ENCODE measurements at regions not wholly inside any gene's neighbourhood (a gene's known extent, or its start where the extent isn't known, plus 50 kb on each side); places are given as distances from the start of the nearest gene placed in this dataset.
A peak's percentile ranks its signal among the peaks of the same experiment; 100 is the strongest.

DNA sequence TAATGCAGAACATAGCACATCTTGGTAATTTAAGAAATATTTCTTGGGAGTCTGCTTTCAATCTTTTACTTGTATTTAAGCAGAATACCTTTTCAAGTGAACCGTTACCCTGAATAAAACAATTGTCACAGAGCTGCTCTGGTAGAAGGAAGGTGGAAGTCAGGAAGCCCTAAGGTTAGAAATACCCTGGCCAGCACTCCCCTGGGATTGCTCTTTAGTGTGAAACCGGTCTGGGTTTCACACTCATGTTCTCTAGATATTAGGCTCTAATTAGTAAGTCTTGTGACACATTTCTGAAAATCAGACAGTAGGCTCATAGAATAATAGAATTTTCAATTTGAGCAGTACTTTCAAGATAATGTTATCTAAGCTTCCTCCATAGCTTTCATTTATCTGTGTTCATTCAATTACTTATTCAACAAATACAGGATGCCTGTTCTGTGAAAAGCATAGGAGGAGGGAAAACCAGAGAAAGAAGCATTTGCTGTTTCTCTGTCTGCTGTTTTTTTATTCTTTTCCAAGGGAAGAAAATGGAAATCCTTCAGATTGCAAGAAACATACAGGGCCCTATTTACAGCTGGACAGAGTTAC, 825.5 kb downstream of the TLR4 start (continued):
- TF ChIP-seq, protein P1, sequence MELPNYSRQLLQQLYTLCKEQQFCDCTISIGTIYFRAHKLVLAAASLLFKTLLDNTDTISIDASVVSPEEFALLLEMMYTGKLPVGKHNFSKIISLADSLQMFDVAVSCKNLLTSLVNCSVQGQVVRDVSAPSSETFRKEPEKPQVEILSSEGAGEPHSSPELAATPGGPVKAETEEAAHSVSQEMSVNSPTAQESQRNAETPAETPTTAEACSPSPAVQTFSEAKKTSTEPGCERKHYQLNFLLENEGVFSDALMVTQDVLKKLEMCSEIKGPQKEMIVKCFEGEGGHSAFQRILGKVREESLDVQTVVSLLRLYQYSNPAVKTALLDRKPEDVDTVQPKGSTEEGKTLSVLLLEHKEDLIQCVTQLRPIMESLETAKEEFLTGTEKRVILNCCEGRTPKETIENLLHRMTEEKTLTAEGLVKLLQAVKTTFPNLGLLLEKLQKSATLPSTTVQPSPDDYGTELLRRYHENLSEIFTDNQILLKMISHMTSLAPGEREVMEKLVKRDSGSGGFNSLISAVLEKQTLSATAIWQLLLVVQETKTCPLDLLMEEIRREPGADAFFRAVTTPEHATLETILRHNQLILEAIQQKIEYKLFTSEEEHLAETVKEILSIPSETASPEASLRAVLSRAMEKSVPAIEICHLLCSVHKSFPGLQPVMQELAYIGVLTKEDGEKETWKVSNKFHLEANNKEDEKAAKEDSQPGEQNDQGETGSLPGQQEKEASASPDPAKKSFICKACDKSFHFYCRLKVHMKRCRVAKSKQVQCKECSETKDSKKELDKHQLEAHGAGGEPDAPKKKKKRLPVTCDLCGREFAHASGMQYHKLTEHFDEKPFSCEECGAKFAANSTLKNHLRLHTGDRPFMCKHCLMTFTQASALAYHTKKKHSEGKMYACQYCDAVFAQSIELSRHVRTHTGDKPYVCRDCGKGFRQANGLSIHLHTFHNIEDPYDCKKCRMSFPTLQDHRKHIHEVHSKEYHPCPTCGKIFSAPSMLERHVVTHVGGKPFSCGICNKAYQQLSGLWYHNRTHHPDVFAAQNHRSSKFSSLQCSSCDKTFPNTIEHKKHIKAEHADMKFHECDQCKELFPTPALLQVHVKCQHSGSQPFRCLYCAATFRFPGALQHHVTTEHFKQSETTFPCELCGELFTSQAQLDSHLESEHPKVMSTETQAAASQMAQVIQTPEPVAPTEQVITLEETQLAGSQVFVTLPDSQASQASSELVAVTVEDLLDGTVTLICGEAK (IDR thresholded peaks at IDR 0.05; ENCODE audit: borderline replicate concordance): no peak
- TF ChIP-seq ATF7 (IDR thresholded peaks at IDR 0.05; ENCODE audit: low read depth): 0 out of 2 replicates have a peak, but pooled peaks have one; percentile 5
- TF ChIP-seq ZNF217 (IDR thresholded peaks at IDR 0.05): no peak; the same call in 1 of the 2 replicates
- TF ChIP-seq, protein P2, sequence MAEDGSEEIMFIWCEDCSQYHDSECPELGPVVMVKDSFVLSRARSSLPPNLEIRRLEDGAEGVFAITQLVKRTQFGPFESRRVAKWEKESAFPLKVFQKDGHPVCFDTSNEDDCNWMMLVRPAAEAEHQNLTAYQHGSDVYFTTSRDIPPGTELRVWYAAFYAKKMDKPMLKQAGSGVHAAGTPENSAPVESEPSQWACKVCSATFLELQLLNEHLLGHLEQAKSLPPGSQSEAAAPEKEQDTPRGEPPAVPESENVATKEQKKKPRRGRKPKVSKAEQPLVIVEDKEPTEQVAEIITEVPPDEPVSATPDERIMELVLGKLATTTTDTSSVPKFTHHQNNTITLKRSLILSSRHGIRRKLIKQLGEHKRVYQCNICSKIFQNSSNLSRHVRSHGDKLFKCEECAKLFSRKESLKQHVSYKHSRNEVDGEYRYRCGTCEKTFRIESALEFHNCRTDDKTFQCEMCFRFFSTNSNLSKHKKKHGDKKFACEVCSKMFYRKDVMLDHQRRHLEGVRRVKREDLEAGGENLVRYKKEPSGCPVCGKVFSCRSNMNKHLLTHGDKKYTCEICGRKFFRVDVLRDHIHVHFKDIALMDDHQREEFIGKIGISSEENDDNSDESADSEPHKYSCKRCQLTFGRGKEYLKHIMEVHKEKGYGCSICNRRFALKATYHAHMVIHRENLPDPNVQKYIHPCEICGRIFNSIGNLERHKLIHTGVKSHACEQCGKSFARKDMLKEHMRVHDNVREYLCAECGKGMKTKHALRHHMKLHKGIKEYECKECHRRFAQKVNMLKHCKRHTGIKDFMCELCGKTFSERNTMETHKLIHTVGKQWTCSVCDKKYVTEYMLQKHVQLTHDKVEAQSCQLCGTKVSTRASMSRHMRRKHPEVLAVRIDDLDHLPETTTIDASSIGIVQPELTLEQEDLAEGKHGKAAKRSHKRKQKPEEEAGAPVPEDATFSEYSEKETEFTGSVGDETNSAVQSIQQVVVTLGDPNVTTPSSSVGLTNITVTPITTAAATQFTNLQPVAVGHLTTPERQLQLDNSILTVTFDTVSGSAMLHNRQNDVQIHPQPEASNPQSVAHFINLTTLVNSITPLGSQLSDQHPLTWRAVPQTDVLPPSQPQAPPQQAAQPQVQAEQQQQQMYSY (CRISPR knock-in tag; IDR thresholded peaks at IDR 0.05): no peak
- no peak for TF ChIP-seq REST (IDR thresholded peaks at IDR 0.05; ENCODE audit: low read depth, low read length)
- TF ChIP-seq, protein P3, sequence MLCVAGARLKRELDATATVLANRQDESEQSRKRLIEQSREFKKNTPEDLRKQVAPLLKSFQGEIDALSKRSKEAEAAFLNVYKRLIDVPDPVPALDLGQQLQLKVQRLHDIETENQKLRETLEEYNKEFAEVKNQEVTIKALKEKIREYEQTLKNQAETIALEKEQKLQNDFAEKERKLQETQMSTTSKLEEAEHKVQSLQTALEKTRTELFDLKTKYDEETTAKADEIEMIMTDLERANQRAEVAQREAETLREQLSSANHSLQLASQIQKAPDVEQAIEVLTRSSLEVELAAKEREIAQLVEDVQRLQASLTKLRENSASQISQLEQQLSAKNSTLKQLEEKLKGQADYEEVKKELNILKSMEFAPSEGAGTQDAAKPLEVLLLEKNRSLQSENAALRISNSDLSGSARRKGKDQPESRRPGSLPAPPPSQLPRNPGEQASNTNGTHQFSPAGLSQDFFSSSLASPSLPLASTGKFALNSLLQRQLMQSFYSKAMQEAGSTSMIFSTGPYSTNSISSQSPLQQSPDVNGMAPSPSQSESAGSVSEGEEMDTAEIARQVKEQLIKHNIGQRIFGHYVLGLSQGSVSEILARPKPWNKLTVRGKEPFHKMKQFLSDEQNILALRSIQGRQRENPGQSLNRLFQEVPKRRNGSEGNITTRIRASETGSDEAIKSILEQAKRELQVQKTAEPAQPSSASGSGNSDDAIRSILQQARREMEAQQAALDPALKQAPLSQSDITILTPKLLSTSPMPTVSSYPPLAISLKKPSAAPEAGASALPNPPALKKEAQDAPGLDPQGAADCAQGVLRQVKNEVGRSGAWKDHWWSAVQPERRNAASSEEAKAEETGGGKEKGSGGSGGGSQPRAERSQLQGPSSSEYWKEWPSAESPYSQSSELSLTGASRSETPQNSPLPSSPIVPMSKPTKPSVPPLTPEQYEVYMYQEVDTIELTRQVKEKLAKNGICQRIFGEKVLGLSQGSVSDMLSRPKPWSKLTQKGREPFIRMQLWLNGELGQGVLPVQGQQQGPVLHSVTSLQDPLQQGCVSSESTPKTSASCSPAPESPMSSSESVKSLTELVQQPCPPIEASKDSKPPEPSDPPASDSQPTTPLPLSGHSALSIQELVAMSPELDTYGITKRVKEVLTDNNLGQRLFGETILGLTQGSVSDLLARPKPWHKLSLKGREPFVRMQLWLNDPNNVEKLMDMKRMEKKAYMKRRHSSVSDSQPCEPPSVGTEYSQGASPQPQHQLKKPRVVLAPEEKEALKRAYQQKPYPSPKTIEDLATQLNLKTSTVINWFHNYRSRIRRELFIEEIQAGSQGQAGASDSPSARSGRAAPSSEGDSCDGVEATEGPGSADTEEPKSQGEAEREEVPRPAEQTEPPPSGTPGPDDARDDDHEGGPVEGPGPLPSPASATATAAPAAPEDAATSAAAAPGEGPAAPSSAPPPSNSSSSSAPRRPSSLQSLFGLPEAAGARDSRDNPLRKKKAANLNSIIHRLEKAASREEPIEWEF (IDR thresholded peaks at IDR 0.05; ENCODE audit: insufficient replicate concordance, low read depth, low read length): peak; percentile 60
- TF ChIP-seq CBX3 (IDR thresholded peaks at IDR 0.05; ENCODE audit: borderline replicate concordance, low read depth): no peak
- TF ChIP-seq, protein P4, sequence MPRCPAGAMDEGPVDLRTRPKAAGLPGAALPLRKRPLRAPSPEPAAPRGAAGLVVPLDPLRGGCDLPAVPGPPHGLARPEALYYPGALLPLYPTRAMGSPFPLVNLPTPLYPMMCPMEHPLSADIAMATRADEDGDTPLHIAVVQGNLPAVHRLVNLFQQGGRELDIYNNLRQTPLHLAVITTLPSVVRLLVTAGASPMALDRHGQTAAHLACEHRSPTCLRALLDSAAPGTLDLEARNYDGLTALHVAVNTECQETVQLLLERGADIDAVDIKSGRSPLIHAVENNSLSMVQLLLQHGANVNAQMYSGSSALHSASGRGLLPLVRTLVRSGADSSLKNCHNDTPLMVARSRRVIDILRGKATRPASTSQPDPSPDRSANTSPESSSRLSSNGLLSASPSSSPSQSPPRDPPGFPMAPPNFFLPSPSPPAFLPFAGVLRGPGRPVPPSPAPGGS (IDR thresholded peaks at IDR 0.05; ENCODE audit: borderline replicate concordance, insufficient read depth, low read depth, low read length, poor library complexity, severe bottlenecking): no peak

Data from GM12878 (cell line).